Lower leg skin (tissue), 3 donors: ENCODE measurements at regions not wholly inside any gene's neighbourhood (a gene's known extent, or its start where the extent isn't known, plus 50 kb on each side); places are given as distances from the start of the nearest gene placed in this dataset.

ENCODE experiments used
- POLR2A ChIP-seq, 2 donors: fragments of 450-650 bp; IDR thresholded peaks; one replicate each; pipeline ENCODE4 v1.6.1; 2016 to 2017; ENCODE audit warnings: antibody characterized with exemption in 2 of 2, mild to moderate bottlenecking in 1 of 2, moderate library complexity in 1 of 2
- TF ChIP-seq, protein P1 (sequence below), 3 donors: fragments of 450-650 bp; IDR thresholded peaks; one replicate each; pipeline ENCODE4 v1.5.1; 2016; ENCODE audit warnings: antibody characterized with exemption in 3 of 3, mild to moderate bottlenecking in 3 of 3, moderate library complexity in 2 of 3

GRCh38 chr6:139497345-139497961 lies 123.0 kb upstream of the CITED2 start:
- TF ChIP-seq, protein P1, sequence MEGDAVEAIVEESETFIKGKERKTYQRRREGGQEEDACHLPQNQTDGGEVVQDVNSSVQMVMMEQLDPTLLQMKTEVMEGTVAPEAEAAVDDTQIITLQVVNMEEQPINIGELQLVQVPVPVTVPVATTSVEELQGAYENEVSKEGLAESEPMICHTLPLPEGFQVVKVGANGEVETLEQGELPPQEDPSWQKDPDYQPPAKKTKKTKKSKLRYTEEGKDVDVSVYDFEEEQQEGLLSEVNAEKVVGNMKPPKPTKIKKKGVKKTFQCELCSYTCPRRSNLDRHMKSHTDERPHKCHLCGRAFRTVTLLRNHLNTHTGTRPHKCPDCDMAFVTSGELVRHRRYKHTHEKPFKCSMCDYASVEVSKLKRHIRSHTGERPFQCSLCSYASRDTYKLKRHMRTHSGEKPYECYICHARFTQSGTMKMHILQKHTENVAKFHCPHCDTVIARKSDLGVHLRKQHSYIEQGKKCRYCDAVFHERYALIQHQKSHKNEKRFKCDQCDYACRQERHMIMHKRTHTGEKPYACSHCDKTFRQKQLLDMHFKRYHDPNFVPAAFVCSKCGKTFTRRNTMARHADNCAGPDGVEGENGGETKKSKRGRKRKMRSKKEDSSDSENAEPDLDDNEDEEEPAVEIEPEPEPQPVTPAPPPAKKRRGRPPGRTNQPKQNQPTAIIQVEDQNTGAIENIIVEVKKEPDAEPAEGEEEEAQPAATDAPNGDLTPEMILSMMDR (IDR thresholded peaks at IDR 0.05): no peak
- no peak for TF ChIP-seq POLR2A (IDR thresholded peaks at IDR 0.05)
